ENCODE measurements at regions not wholly inside any gene's neighbourhood (a gene's known extent, or its start where the extent isn't known, plus 50 kb on each side); places are given as distances from the start of the nearest gene placed in this dataset.

DNA sequence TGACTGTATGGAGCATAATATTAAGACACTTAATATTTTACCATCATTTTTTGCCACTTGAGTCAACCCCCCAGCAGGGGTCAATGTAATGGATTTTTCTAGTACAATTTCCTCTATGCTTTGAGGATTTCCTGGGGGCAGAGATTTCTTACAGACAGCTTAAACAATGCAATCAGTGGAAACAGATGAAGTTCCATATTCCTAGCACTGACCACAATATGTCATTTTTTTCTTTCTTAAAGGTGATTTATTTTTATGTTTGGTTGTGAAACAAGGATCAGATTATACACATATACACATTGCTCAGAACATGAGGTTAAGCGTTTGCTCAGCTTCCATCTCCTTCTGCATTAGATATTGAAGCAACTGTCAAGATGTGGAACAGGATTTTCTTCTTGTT lies 82.0 kb upstream of the ID4 start (continued):
- no peak for TF ChIP-seq EZH2 (IDR thresholded peaks at IDR 0.05; ENCODE audit: low read depth, low read length, severe bottlenecking)

All from H1 (cell line).